H1 (cell line): ENCODE measurements at regions not wholly inside any gene's neighbourhood (a gene's known extent, or its start where the extent isn't known, plus 50 kb on each side); places are given as distances from the start of the nearest gene placed in this dataset.

ENCODE experiments used
- CEBPB ChIP-seq: IDR thresholded peaks from 2 replicates; pipeline ENCODE4 v1.6.1; 2012; ENCODE audit warnings: low read depth, low read length
- EP300 ChIP-seq, 2 experiments: IDR thresholded peaks; 1 replicate in 1 of 2; 2 replicates in 1 of 2; pipeline ENCODE4 v1.6.1; 2011 to 2012; ENCODE audit warnings: low read depth in 2 of 2, low read length in 2 of 2, mild to moderate bottlenecking in 2 of 2, borderline replicate concordance in 1 of 2, inconsistent platforms in 1 of 2, moderate library complexity in 1 of 2
- GTF2F1 ChIP-seq: IDR thresholded peaks from 2 replicates; pipeline ENCODE4 v1.6.1; 2012; ENCODE audit warnings: low read depth, low read length, improper control_type of control experiment, borderline replicate concordance
- HDAC6 ChIP-seq: IDR thresholded peaks from one replicate; pipeline ENCODE4 v1.7.1; 2012; ENCODE audit warnings: low read depth, mild to moderate bottlenecking, inconsistent platforms, low read length, moderate library complexity
- ZNF274 ChIP-seq: IDR thresholded peaks from 2 replicates; pipeline ENCODE4 v1.7.0; 2012; ENCODE audit warnings: low read length, borderline replicate concordance; ENCODE audit errors: extremely low read depth

GRCh38 chr1:221611656-221612046 lies 130.2 kb downstream of the DUSP10 start (continued):
- TF ChIP-seq GTF2F1 (no peak), EP300 (IDR thresholded peaks at IDR 0.05; ENCODE audit: borderline replicate concordance in 1 of 2, low read depth in 2 of 2, low read length in 2 of 2) (no peak), ZNF274 (no peak), HDAC6 (no peak), CEBPB (no peak)
